Ishikawa (cell line): ENCODE measurements at regions not wholly inside any gene's neighbourhood (a gene's known extent, or its start where the extent isn't known, plus 50 kb on each side); places are given as distances from the start of the nearest gene placed in this dataset.

Experiments used
- CEBPB ChIP-seq: IDR thresholded peaks from 2 replicates; pipeline ENCODE4 v1.6.1; 2012
- MAX ChIP-seq: IDR thresholded peaks from 2 replicates; pipeline ENCODE4 v1.6.1; 2012
- NFIC ChIP-seq: IDR thresholded peaks from 2 replicates; pipeline ENCODE4 v1.6.1; 2012
- TAF1 ChIP-seq: IDR thresholded peaks from 2 replicates; pipeline ENCODE4 v1.6.1; 2012; ENCODE audit warnings: low read depth, mild to moderate bottlenecking
- YY1 ChIP-seq: IDR thresholded peaks from 2 replicates; pipeline ENCODE4 v1.6.1; 2012; ENCODE audit warnings: low read depth

GRCh38 chr1:47591801-47592200, 154.0 kb downstream of the FOXD2 start:
- TF ChIP-seq CEBPB, result no peak
- no peak for TF ChIP-seq NFIC
- no peak for TF ChIP-seq MAX
- no peak for TF ChIP-seq TAF1
- no peak for TF ChIP-seq YY1
